NCI-H146 treated with DMSO at 0.1 percent for 48 hours (cell line): ENCODE measurements at regions not wholly inside any gene's neighbourhood (a gene's known extent, or its start where the extent isn't known, plus 50 kb on each side); places are given as distances from the start of the nearest gene placed in this dataset.
"Not testable (repeated sequence)": the region's sequence is repeated elsewhere in the genome, so short reads cannot be mapped to it uniquely, and the experiment has no call there.

ENCODE experiments used
- DNase-seq: peaks from one replicate; lab custom pipeline; 2025; ENCODE audit not compliant: unreplicated experiment; lab: John Stamatoyannopoulos, UW

DNA sequence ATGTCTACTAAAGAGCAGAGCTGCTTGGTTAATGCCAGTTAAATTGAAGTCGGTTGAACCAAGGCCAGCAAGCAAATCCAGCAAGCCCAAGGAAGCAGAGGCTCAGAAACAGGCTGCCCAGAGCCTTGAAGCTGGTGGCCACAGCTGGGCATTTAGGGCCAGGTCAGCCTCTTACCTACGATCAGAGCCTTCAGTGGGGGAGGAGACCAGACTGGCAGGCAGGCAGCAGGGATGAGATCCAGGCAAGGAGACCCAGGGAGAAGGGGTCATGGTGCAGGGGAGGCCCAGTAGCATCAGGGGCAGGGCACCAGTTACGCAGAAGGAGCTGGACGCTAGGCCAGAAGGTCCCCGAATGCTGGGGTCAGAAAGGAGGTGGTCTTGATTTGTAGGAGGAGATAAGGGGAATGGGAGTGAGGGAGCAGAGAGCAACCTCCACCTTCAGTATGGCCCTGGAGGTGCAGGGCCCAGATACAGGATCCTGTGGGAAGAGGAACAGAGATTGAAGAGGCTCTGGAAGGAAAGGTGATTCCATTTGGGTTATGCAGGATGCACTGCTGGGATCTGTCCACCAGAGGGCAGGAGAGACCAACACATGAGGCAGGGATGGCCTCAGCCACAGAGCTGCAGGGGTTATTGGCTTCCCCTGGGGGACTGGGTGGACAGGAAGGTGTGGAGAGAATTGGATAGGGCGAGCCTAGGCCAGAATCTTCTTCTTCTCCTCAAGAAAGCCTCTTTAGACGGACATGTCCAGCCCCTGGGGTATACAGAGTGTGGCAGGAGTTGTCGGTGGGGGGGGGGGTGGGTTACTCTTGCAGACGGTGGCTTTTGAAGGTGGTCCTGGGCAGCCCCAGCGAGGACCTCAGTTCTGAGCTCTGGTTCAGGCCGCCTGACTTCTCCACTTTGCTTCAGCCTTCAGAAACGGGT lies 132.6 kb upstream of the PODXL start:
- DNase-seq, result peak; percentile 28

DNA sequence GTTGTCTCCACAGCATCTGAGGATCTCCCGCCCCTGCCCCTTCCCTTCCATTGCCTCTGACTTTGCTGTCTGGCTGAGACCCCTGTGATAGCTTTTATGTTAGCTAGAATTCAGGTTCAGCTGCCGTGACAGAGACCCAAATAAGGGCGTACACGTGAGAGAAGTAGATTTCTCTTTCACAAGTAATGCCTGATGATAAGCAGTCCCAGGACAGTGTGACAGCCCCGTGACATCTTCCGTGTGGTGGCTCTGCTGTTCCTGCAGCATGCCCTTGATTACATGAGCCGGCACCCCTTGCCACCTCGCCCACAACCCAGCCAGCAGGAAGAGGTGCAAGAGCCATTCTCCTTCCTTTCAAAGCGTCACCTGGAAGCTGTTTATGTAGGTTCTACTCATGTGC lies 130.9 kb upstream of the PODXL start:
- DNase-seq, result no peak

DNA sequence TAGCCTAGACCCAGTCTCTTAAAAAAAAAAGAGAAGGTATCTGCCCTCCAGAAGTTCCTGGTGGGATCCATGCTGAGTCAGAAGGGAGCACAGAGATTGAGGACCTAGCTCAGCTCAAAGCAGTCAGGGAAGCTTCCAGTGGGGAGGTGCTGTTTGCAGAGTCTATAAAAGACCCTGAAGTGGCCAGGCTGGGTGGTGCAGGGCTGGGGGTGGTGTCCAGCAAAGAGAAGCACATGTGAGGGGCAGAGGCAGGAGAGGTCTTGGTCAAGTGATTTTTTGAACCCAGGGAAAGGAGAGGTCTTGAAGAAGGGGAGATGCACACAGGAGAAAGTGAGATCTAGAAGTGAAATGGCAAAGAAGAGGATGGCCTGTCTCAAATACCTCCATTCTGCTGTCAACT lies 130.4 kb upstream of the PODXL start:
- no peak for DNase-seq

DNA sequence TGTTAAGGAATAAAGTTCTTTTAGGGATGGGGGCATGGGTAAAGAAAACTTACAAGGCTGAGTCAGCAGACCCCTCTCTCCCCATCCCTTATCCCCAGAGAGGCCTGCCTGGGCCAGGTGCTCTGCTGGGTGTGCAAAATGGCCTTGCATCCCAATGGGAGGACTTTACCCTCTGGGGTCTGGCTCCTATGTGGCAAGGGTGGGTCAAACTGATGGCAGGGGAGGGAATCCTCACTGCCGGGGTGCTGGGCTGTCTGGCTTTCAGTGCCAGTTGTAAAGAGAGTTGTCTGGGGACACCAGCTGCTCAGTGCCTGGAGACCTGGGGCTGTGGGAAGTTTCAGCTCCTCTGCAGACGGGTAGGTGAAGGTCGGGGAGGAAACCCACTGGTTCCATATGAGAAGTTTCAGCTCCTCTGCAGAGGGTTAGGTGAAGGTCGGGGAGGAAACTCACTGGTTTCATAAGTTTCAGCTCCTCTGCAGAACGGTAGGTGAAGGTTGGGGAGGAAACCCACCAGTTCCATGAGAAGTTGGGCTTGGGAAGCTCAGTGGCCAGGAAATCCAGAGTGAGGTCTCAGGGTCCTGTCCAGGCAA lies 127.2 kb upstream of the PODXL start:
- no peak for DNase-seq

DNA sequence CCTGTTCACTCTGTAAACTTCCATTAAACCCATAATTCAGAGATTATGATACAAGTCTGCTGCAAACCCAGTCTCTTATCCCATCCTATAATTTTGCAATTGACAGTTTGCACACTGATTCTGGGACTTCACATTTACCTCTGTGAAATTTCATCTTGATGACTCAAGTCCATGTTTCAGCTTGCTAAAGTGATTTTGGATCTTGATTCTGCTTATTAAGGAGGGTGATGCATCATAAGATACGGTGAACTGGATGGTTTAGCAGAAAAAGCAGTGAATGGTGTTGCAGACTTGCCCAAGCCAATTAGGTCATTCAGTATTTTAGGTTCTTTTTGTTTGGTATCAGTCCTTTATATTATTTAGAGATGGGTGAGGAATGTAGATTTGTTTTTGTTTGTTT lies 125.5 kb upstream of the PODXL start:
- DNase-seq, result no peak

DNA sequence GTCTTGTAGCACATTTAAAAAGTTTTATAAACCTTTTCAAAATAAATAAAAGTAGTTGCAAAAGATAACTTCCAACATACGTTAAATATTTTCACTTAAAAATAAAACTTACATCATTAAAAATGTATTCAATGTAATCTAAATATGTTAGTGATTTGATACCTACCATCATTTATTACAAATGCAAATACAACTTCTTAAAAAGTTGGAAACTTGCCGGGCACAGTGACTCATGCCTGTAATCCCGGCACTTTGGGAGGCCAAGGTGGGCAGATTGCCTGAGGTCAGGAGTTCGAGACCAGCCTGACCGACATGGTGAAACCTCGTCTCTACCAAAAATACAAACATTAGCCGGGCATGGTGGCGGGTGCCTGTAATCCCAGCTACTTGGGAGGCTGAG lies 122.6 kb upstream of the PODXL start:
- DNase-seq, result not testable (repeated sequence)

DNA sequence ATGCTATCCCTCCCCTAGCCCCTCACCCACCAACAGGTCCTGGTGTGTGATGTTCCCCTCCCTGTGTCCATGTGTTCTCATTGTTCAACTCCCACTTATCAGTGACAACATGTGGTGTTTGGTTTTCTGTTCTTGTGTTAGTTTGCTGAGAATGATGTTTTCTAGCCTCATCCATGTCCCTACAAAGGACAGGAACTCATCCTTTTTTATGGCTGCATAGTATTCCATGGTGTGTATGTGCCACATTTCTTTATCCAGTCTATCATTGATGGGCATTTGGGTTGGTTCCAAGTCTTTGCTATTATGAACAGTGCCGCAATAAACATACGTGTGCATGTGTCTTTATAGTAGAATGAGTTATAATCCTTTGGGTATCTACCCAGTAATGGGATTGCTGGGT lies 120.4 kb upstream of the PODXL start:
- not testable (repeated sequence) for DNase-seq

DNA sequence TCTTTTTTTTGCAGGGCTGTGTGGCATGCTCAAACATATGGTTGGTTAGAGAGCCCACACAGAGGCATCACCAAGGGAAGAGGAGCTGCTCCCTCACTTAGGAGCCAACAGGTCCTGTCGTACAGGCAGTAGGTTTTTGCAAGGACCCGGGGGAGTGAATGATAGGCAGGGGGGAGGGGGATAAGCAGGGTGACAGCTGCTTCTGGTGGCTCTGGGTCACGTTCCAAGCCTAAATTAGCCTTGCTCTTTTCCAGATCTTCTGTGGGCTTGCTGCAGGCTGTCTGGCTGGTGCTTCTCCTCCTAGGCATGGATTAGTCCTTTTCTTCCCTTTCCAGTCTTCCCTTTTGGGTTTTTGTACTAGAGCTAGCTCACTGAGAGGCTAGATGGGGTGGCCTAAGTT lies 117.7 kb upstream of the PODXL start:
- no peak for DNase-seq

DNA sequence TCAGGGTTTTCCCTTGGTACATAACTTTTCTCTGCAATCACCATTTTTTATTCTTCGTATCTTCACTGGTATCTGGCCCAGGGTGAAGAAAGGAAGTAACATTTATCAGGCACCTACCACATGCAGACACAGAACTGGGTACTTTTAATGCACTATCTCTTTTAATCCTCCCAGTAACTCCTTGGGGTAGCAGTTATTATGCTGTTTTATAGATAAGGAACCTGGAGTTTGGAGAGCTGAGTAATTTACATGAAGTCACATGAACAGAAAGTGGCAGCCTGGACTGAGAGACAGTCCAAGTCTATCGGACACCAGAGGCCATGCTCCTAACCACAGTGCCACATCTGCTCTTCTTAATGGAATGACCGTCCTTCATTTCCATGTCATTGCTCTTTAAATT lies 117.1 kb upstream of the PODXL start:
- DNase-seq, result no peak

DNA sequence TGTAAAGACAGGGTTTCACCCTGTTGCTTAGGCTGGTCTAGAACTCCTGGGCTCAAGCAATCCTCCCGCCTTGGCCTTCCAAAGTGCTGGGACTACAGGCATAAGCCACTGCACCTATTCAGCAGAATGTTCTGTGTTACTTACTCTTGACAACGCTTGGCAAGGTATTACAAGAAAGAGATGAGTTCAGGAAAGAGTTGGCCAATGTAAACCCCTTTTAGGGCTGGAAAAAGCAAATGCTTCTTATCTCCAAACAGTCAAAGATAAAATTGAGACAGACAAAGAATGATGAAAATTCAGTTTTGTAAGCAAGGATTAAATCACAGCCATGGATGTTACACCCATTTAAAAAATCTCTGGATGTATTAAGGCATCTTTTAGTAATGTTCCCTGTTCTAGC lies 114.0 kb upstream of the PODXL start:
- DNase-seq, result no peak

DNA sequence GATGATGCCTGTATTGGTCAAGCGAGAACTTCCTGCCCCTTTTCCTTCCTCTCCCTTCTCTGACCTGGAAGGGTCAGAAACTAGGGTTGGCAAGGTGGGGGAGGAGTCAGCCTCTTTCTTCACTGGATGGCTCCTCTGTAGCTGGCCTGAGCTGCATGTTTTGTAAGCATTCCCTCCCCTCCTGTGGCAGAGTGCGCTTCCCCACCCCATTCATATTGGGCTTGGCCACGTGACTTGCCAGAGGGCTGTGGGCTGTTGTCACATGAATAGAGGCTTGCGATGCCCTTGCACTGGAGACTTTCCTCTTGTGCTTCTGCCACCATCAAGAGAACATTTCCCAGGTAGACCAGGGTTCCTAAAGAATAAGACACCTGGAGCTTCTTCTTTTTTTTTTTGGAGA lies 111.3 kb upstream of the PODXL start:
- no peak for DNase-seq

DNA sequence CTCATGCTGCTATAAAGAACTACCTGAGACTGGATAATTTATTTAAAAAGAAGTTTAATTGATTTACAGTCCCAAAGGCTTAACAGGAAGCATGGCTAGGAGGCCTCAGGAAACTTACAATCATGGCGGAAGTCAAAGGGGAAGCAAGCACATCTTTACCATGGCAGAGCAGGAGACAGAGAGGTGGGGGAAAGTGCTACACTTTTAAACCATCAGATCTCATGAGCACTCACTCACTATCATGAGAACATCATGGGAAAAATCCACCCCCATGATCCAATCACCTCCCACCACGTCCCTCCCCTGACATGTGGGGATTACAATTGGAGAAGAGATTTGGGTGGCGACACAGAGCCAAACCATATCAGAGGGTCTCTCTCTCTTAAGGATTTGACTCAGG lies 108.6 kb upstream of the PODXL start:
- DNase-seq, result no peak

DNA sequence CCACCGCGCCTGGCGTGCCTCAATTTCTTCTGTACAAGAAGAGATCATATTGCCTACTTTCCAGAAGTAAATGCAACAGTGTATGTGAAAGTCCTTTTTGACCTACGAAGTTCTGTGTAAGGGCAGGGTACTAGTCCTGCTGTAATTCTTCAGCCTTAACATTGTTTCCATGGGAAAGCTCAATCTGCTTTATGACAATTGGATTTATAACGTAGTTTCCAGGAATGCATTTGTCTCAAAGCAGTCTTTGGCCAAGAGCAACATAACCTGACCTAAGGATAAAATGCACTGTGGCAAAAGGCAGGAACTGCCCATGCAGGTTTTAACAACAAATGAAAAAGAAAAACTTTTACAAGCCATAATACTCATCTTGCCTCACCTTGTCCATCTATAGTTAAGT lies 108.1 kb upstream of the PODXL start:
- no peak for DNase-seq

DNA sequence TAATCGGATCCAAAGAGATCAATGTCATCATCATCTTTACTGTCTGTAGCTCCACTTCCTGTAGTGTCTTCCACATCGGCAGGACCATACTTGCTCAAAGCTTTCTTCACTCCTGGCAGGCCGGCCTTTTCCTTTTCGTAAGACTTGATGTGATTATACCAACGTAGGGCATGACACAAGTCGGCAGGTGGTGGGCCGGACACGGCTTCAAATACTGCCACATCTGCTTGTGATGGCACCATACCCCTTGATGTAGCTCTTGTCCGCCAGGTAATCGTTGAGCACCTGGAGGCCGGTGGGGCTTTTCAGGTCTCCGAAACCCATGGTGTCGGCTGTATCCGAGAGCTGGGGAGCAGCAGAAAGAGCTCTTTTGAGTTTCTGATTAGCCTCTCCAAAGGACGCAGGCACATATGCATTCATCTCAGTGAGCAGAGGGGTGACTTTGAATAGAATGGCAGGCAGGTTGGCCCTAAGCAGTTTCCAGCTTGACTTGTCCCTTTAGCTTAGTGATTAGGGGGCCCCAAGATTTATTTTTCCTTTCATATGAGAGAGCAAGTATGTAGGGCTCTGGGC lies 106.0 kb upstream of the PODXL start:
- not testable (repeated sequence) for DNase-seq

DNA sequence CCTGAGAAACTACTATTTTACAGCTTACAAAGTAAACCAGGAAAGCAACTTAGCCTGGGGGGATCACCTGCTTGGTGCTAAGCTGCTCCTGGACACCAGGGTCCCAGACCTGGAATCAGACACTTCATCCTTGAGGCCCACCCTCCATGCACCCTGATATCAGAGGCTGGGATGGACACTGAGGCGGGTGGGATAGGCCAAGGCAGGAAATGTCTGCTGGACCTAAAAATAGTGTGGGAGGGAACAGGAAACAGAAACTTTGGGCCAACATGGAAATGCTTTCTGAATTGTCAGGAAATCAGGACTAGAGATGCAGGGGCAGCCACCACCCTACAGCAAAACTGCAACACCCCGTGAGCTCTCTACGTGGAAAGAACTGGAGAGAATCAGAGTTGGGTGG lies 101.5 kb upstream of the PODXL start:
- DNase-seq, result no peak

DNA sequence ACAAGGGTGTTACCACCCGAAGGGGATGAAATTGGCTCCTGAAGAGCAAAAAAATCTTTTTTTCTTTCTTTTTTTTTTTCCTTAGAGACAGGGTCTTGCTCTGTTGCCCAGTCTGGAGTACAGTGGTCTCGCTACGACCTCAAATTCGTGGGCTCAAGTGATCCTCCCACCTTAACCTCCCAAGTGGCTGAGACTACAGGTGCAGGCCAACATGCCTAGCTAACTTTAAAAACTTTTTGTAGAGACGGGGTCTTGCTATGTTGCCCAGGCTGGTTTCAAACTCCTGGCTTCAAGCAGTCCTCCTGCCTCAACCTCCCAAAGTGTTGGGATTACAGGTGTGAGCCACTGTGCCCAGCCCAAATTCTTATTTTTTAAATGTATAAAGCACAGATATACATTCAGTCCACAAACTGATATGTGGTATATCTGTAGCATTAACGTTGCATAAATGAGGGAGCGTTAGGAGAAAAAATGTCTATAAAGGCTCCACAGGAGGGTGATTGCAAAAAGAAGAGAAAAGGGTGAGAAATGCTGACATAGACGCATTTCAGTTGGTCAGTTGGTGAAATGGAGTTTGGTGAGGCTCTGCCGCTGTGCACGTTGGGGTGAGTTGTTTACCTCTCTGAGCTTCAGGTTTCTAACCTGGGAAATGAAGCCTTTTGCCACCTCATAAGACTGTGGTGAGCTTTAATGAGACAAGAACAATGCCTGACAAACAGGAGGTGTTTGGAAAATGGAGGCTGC lies 100.7 kb upstream of the PODXL start:
- DNase-seq, result no peak

DNA sequence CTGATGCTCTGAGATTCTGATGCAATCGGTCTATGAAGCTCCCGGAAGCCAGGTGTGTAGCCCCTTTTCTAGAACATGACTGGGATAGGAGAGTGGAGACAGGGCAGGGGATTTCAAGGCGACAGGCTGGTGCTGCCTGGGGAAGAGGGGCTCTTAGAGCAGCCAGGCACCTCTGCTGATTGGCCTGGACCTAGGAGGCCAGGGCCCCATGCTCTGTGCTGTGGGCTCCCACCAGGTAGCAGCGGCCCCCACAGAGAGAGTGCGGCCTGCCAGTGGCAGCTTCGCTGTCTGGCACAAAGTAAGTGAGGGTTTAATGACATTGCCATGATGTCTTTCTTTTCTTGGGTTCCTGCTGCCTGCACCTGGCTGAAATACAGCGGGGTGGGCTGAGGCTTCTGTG lies 99.4 kb upstream of the PODXL start:
- DNase-seq, result no peak

DNA sequence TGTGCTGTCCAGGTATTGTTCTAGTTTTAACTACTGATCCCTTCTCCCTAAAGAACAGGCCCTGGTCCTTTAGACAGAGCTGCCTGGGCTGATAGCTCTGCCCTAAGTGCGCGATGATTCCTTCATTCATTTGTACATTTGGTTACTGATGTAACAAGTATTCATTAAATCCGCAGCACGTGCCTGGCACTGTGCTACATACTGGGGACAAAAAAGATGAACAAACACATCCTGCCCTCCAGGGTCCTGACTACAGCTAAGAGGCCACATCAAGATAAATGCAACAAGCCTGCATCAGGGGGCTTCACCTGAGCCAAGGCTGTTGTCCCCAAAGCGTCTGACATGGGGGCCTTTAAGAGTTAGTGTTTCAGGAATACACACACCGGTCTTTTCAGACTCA lies 99.0 kb upstream of the PODXL start:
- no peak for DNase-seq

DNA sequence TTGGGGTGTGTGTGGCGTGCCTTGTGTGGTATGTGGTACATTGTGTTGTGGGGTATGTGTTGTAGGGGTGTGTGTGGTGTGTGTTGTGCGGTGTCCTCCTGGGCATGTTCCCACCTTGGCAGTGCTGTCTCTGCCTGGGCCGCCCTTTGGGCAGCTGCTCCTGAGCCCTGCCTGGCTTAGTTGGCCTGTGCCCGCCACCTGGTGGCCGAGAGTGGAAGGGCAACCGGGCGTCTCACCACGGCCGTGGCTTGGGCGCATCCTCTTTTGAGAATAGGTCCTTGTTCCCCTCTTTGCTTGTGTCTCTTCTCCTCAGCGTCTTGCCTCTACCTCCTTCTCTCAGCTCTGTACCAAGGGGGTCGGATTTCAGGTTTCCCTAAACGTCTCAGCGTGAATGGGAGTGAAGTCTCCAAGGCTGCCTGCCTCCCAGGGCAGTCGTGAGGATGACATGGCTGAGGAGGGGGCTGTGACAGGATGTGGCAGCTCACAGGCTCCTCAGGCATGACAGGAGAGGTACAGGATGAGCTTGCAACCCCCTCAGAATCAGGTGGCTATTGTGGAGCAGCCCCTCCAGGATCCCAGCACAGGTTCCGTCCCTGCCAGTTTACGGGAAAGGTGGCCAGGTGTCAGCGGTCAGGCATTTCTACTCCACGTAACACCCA lies 98.4 kb upstream of the PODXL start:
- peak; percentile 74 for DNase-seq

DNA sequence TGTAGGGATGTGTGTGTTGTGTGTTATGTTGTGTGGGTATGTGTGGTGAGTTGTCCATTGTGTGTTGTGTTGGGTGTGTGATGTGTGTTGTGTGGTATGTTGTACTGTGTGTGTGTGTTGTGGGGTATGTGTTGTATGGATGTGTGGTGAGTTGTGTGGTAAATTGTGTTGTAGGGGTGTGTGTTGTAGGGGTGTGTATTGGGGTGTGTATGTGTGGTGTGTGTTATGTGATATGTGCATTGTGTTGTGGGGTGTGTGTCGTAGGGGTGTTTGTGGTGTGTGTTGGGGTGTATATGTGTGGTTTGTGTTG lies 97.8 kb upstream of the PODXL start:
- DNase-seq, result no peak
